Eye (tissue), 1 donor: ENCODE measurements at regions not wholly inside any gene's neighbourhood (a gene's known extent, or its start where the extent isn't known, plus 50 kb on each side); places are given as distances from the start of the nearest gene placed in this dataset.

ENCODE experiments used
- DNase-seq: peaks from one replicate; pipeline ENCODE4 v3.0.0-alpha.2; 2015

DNA sequence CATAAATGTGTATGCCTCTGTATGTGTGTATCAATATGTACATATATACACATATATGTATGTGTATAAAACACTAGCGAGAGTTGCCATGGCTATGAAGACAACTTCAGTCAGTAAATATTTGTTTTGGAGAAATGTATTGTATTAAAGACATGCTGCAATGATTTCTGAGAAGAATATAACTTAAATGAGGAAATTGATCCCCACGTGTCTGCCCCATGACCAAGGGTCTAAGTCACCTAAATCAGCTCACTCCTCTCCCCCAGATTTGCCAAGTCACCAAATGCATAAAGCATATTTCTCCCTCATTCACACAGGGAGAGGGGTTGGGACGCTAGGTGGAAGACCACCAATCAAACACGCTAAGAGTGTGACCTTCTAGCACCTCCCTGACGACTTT is 58.3 kb upstream of the LYST start:
- no peak for DNase-seq

DNA sequence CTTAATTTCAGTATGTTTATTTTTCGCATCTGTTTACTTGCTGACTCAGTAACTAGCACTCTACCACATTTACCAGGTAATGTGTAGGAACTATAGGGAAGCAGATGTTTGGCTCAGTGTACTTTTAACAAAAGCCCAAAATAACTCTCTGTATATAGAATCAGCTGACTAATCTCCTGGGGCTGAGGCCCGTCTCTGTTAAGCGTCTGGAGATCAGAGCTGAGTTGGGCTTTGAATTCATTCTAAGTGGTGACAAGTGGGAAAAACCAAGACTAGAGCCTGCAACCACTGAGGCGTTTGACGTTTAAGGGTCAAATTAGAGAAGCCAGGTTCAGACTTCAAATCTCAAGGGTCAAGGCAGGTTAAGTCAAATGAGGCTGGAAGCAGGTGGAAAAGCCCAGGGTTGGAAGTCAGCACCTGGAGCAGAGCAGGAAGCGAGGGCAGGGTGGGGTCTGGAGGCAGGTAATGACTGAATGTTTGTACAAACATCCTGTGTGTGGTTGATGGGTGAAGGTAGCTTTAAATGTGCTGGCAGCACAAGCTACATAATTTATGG is 56.8 kb upstream of the LYST start:
- peak; percentile 42 for DNase-seq

DNA sequence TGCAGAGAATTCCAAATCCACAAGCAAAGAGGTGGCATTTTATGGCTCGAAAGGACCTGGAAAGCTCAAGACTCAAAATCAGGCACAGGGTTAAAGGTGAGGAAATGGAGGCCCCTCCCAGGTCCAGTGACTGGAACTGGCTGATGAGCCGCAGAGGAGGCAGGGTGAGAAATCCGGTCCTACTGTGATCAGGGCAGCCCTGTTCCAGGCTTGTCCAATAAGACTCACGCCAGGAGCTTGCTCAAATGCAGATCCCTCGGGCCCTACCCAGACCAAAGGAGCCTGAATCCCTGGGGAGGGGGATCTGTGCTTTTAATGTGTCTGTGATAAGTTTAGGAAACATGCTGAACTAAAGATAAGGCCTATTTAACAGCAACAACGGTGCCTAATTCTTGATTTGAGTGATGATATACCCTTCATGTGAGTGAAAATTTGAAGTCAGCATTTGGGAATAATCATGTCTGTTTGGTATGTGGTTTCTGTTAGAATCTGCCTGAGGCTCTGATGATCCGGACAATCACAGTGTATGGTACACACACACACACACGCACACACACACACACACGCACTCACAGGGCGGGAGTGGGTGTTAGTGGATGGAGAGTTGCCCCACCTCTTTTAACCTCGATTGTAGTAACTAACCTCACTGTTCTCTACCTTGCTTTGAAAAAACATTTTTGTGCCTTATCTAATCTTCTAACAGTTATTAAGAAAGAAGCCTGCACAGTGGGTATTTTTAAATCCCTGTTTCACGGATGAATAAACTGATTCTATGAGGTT is 54.1 kb upstream of the LYST start:
- peak; percentile 63 for DNase-seq

DNA sequence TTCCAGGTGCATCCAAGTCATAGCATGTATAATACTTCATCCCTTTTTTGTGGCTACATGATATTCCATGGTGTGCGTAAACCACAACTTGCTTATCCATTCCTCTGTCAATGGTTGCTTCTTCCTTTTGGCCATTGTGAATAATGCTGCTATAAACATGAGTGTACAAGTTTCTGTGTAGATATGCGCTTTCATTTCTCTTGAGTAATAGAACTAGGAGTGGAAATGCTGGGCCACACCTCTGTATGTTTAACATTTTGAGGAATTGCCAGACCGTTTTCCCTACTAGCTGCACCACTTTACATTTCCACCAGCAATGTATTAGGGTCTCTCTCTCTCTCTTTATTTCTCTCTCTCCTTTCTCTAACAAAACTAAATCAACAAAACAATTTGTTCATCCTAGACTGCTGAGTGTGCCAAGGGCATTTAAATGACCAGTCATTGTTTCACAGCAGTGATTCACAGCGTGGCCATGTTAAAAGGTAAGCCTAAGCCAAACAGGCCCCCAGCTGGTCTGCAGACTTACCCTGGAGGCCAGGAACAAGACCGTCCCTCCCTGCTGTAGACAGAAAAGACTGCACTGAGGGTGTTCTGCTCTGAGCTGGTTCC is 53.2 kb upstream of the LYST start:
- no peak for DNase-seq

DNA sequence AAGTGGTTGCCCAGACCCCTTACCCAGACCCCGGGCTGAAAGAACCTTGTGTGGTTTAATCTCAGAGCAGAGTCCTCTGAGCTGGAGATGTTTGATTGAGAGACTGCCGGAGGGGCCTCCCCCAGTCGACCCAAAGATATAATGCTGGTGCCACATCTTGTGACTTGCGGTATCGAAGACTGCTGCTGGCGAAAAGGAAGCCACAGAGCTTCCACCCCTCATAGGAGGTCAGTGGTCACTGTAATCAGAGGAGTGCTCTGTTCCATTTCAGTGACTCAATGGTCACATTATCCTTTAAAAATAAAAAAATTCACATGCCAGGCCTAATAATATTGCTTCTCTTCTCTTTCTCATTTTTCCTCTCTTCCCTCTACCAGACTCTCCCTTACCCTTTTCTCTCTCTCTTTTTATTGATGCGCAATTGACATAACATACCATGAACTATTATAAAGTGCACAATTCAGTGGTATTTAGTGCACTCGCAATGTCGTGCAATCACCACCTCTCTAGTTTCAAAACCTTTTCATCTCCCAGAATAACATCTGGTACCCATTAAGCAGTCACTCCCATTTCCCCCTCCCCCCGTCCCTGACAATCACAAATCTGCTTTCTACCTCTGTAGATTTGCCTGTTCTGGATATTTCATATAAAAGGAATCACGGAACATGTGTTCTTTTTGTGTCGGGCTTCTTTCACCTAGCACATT is 52.6 kb upstream of the LYST start:
- DNase-seq, result peak; percentile 33

DNA sequence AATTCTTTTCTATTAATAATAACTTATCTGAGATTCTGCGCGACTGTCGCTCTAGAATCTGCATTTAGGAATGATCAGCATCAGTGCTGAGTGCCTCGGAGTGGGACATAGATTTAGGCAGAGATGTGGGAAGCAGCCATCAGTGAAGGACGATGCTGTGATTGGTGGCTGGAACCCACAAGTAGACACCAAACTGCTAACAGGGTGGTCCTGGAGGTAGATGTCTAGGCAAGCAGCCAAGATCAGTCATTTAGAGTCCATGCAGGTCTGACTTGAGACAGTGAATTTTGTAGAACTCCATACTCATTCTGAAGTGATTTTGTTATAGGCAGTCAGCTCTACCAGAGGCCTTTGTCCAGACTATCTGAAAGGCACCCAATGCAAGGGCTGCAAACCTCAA is 51.8 kb upstream of the LYST start:
- DNase-seq, result no peak

DNA sequence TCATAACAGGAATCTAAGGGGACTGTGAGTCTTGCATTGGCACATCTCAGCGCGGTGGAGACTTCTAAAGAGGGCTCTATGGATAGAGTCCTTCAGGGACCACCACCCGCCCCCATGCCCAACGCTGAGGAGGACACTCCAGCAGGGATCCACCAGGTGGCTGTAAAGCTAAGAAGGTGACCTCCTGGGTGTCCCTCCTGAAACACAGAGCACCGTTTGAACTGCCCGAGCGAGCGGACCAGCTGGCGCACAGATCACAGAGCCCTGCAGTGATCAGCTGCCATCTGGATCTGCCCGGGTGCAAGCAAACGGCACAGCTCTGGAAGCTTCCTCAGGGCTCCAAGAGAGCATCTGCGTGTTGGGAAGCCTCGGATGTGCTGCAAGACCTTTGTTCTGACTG is 51.3 kb upstream of the LYST start:
- peak; percentile 34 for DNase-seq

DNA sequence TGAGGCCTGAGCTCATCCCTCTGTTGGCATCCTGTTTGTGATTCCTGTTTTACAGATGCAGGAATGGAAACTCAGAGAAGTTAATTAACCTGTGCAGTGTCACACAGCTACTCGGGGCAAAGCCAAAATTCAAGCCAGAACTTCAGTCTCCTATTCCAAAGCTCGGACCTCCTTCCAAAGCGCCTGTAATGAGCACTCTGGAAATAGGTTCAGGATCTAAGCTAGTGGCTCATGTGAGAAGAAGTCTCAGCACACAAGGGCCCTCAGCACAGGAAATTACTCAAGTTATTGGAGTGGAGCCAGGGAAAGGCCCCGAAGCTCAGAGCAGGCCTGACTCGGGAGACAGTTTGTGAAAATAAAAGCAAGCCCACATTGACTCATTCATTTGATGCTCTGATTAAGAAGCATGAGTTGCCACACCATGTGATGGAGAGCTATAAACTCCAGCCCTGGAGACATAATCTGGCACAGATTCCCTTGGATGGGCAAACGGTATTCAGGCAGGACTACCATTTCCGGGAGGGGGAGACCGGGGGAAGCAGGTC is 50.6 kb upstream of the LYST start:
- peak; percentile 70 for DNase-seq
